ENCODE measurements at regions not wholly inside any gene's neighbourhood (a gene's known extent, or its start where the extent isn't known, plus 50 kb on each side); places are given as distances from the start of the nearest gene placed in this dataset.
A peak's percentile ranks its signal among the peaks of the same experiment; 100 is the strongest.
"Not testable (repeated sequence)": the region's sequence is repeated elsewhere in the genome, so short reads cannot be mapped to it uniquely, and the experiment has no call there.

DNA sequence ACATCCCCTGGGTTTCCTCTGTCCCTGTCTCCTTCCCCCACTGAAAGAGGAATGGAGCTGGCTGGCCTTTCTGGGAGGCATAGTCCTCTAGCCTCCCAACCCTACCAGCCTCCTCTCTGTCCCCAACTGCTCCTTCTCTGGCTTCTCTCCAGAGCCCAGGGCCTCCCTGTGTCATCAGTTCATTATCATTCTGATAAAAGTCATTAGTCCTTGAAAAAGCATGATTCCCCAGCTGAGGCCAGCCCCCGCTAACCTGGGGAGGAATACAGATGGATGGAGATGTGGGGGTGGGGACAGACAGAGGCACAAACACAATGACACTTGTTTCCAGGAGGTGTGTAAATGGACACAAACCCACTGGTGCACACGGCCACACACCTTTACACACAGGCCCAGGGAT is 73.6 kb upstream of the HSPA9 start:
- DNase-seq (ENCODE audit: low read depth, low spot score), result no peak

DNA sequence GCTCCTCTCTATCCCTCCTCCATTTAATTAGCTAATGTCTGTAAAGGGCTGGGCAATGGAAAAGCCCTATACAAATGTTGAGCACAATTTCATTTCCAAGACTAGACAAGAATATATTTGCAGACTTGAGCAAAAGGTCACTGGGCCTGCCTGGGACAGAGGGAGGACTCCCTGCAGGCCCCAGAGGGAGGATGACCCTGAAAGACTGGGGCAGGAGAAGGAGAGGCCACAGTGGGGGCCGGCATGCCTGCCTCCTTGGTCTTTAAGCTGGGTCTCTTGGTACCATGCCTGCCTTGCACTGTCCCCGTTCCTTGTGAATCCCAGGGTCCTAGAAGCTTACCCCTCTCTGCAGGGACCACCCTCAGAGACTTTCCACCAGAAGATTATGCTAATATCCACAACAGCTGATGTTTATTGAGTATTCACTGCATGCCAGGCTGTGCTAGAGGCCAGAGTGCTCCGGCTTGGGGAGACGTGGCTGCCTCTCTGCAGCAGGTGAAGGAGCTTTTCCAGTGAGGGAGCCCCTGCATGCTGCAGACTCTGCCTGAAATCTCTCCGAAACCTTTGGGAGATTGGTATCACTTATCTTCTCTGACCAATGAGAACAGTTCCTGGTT is 72.7 kb upstream of the HSPA9 start:
- no peak for DNase-seq (ENCODE audit: low read depth, low spot score)

DNA sequence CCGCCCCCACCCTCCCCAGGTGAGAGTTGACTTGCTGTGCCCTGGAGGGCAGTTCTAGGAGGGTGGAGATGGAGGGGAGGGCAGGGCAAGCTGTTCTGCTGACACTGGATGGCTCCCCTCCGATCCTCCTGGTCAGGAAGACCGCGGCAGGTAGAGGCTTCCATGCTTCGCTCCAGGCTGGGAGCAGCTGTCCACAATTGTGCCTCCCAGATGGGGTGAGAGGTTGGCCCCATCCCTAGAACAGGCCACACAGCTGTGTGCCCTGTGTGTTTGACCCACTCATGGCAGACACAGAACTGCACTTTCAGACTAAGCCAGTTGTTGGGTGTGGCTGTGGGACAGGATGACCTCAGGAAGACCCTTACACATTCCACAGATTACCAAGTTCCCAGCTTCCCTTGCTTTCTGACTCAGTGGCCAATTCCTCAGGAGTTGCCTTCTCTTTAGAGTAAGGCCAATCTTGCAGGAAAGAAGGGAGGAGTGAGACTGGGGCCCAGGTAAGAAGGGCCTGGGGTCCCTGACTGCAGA is 72.1 kb upstream of the HSPA9 start:
- peak; percentile 10 for DNase-seq (ENCODE audit: low read depth, low spot score)

DNA sequence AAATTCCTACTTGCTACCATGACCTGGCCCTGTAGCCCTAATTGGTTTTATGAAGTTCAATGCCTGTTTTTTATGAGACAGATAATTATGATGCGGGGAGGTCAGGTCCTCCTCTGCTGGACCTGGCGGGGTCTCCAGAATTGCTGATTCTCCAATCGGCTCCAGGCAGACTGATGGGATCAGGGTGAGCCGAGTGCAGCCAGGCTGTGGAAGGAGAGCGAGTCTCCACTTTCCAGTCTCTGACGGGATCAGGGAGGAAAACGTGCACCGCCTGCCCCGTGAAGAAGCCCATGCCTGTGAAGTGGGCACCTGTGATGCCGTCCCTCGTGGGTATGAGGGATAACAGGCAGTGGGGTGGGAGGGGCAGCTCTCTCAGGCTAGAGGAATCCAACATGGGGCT is 71.5 kb upstream of the HSPA9 start:
- DNase-seq (ENCODE audit: low read depth, low spot score), result no peak

DNA sequence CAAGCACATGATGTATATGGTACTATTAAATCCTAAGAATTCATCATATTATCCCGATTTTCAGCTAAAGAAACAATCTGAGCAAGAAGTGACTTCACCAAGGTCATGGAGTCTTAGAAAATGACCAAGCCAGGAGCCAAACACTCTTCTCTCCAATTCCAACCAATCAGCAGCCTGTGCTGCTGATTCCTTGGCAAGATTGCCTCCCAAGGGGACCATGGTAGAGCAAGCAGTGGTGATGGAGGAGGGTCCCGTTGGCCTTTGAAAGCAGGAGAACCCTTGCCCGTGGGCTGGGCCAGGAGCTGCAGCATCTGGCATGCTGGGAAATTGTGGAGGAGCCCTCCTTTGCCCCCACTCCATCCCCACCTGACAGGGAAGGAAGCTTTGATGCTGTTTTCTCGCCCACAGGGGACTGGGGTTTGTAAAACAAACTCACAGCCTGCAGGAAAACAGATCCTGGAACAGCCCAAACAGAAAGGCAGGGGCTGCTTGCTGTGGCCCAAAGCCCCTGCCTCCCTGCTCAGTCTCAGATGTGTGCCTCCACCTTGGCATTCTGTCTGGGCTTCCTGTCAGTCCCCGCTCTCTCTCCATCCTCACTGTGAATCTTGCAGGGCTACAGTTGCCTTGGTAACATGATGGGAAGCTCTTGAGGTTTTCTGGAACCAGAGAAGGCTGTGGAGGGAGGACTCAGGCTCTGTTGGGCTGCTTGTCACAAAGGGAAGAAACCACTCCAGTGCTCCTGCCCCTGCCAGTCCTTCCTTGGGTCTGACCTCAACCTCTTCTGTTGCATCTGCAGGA is 70.8 kb upstream of the HSPA9 start:
- no peak for DNase-seq (ENCODE audit: low read depth, low spot score)

DNA sequence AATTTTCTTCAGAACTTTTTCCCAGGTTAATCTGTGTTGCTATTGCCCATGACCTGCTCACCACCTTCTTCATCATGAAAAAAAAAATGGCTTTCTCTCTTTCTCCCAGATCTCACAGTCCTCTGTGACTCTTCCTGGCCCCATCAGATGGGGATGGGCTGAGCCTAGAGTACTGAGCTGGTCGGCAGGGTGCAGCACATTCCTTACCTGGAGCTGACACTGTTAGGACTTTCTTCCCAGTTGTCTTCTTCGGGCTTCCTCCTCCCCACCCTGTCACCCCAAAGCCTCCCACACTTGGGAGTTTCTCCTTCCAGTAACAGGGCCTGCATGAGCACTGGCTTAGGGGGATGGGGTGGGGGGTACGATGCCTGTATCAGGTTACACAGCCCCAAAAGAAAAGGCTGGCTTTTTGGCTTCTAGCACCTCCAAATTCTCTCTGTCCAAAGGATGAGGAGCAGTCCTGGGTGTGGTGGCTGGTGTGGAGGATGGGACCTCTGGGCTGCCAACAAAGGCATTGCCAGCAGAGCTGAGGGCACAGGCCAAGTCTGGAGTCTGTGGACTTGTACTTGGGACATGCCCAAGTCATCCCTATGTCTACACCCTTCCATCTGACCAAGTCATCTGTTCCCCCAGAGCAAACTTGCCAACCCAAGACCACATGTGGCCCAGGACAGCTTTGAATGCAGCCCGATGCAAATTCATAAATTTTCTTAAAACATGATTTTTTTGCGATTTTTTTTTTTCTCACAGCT is 68.0 kb upstream of the HSPA9 start:
- DNase-seq (ENCODE audit: low read depth, low spot score), result no peak

DNA sequence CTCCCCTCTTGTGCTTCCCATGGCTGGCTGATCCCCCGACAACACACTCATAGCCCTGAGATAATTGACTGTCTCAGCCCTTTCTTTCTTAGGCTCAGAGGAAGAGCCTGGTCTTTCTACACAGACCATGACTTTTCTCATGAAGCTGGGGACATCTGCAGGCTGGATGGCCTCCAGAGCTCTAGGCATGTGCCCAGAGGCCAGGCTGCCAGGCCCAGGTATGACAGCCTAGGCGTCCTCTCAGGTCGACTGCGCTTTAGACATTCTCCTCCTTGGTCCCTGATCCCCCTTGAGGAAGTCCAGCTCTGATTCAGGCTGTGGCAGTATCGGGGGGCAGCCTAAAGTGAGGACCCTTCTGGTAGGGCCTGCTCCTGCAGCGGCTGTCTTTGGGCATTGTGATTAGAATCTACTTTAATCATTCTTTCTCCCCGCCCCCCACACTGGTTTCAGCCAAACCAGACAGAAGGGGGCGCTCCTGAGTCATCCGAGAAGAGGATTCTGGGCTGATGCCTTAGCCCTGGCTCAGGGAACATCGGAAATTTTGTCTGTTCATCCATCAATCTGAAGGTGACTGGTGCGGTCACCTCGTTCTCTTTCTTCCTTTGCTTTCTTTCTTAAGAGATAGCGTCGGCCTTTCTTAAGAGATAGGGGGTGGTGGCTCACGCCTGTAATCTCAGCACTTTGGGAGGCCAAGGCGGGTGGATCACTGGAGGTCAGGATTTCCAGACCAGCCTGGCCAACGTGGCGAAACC is 66.5 kb upstream of the HSPA9 start:
- DNase-seq (ENCODE audit: low read depth, low spot score), result peak; percentile 24

DNA sequence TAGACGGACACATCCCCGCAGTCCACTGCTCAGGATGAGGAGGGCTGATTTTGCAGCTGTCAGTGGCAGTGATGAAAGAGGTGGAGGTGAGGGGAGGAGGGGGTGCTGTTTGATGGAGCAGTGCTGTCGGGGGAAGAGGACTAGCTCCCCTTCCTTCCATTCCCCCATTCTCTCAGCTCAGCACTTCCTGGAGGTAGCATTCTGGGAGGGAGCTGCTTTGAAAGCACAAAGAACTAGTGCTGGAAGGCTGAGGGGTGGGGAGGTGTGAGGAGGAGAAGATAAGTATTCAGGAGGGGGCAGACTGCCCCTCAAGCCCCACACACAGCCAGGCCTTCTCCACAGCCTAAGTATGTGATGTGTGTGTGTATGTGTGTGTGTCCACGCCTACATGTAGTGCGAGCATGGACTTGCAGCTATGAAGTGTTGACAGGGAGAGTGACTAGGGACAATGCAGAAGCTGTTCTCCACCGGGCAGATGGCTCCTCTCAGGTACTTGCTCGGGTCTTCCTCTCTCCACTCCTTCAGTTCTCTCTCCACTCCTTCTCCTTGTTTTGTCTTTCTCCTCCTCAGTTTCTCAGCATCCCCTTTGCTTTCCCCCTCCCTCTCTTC is 65.5 kb upstream of the HSPA9 start:
- no peak for DNase-seq (ENCODE audit: low read depth, low spot score)

DNA sequence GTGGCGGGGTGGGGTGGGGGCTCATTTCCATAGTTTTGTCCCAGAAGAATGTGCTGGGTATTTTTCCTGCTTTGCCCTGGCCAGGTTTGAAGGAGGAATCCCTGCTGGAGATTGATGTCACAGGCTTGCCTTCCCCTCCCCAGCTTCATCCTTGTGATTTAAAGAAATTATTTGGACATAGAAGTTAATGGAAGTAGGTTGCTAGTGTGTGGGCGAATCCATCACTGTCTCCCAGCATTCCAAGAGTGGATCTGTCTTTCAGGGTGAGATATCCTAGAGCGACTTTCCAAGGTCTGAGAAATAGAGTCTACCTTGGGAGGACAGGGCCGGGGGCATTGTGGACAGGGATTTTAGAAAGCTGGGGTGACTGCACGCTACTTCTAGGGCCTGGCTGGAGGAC is 64.9 kb upstream of the HSPA9 start:
- no peak for DNase-seq (ENCODE audit: low read depth, low spot score)

DNA sequence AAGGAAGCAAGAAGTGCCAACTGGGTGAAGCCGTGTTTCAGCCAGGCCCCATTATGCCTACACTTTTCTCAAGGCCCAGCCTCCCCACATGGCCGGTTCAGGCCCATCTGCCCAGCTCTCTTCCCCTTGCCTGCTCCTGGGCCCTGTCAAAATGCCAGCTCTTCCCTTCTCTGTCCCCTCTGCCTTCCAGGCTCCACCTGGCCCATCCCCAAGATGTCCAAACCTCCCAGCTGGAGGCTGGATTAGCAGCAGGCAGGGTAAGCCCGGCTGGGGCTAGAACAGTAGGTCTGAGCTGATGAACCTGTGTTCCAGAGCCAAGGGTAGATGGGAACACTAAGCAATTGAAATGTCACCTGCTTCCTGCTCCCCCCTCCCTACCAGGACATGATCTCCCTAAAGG is 64.1 kb upstream of the HSPA9 start:
- DNase-seq (ENCODE audit: low read depth, low spot score), result no peak

DNA sequence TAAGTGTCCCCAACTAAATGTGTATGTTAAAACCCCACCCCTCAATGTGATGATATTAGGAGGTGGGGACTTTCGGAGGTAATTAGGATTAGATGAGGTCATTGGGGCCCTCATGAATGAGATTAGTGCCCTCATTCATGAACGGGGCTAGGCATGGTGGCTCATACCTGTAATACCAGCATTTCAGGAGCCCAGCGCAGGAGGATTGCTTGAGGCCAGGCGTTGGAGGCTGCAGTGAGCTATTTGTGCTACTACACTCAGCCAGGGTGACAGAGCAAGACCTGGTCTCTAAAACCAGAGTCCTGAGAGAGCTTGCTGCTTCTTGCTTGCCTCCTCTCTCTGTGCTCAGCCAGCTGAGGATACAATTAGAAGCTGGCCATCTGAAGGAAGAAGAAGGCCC is 62.1 kb upstream of the HSPA9 start:
- no peak for DNase-seq (ENCODE audit: low read depth, low spot score)

DNA sequence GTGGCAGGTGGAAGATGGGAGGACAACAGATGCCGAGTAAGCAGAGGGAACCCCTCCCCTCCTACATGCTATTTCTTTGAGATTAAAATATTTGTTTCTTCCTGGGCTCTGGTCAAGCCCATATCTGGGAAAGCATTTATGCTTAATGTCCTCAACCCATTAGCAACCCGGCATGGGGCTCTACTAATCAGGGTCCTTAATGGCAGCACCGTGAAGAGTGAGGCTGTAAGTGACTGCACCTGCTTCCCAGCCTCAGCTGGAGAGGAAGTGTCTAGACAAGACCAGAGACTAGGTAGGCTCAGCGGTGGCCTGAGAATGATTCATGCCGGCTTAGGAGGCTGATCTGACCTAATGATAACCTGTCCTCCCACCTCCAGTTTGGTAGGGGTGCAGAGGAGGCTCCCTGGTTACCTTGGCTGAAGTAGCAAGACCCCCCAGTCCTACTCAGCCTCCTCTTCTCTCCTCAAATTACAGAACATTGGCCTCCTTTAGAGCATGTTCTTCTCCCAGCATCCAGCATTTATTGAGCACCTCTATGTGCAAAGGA is 61.3 kb upstream of the HSPA9 start:
- no peak for DNase-seq (ENCODE audit: low read depth, low spot score)

DNA sequence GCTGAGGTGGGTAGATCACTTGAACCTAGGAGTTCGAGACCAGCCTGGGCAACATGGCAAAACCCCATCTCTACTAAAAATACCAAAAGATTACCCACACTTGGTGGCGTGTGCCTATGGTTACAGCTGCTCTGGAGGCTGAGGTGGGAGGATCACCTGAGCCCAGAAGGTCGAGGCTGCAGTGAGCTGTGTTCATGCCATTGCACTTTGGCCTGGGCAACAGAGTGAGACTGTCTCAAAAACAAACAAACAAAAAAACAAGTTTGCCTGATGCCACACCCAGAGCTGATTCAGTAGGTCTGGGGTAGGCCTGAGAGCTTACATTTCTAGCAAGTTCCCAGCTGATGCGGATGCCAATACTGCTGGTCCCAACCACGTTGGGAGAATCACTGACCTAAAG is 60.5 kb upstream of the HSPA9 start:
- DNase-seq (ENCODE audit: low read depth, low spot score), result no peak

DNA sequence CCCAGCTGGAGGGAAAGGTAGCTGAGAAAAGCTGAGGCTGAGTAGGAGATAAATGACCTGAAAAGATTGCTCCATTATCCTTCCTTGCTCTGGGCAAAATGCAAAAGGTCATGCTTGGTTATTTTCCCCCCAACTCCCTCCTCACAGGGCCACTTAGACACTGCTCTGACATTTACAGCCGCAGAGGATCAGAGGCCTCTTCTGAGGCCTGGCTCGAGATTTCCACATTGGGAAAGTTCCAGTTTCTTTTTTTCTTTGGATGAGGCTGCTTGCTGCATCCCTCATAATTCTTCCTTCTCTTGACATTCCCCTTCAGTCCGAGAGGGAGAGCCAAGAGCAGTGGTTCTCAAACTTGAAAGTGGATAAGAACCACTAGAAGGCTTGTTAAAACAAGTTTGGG is 60.1 kb upstream of the HSPA9 start:
- no peak for DNase-seq (ENCODE audit: low read depth, low spot score)

DNA sequence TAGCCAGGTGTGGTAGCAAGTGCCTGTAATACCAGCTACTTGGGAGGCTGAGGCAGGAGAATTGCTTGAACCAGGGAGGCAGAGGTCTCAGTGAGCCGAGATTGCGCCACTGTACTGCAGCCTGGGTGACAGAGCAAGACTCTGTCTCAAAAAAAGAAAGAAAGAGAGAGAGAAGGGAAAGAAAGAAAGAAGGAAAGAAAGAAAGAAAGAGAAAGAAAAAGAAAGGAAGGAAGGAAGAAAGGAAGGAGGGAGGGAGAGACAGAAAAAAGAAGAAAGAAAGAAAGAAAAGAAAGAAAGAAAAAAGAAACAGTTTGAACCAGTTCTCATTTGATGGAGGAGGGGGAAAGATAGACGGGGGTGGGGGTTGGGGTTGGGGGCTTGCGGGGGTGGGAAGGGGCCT is 59.6 kb upstream of the HSPA9 start:
- not testable (repeated sequence) for DNase-seq (ENCODE audit: low read depth, low spot score)

DNA sequence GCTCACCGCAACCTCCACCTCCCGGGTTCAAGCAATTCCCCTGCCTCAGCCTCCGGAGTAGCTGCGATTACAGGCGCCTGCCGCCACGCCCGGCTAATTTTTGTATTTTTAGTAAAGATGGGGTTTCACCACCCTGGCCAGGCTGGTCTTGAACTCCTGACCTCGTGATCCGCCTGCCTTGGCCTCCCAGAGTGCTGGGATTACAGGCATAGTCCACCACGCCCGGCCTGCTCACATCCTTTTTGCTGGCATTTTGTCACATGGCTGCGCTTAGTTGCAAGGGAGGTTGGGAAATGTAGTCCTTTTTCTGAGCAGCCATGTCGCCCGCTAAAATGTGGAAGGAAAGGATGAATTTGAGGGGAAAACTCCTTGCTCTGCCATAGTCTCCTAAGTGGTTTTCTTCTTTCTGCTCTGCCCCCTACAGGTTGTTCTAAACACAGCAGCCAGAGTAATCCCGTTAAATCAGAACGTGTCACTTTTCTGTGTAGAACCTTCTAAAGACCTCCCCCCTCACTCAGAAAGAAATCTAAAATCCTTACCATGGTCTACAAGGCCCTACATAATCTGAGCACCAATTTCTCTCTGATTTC is 57.8 kb upstream of the HSPA9 start:
- DNase-seq (ENCODE audit: low read depth, low spot score), result peak; percentile 71

DNA sequence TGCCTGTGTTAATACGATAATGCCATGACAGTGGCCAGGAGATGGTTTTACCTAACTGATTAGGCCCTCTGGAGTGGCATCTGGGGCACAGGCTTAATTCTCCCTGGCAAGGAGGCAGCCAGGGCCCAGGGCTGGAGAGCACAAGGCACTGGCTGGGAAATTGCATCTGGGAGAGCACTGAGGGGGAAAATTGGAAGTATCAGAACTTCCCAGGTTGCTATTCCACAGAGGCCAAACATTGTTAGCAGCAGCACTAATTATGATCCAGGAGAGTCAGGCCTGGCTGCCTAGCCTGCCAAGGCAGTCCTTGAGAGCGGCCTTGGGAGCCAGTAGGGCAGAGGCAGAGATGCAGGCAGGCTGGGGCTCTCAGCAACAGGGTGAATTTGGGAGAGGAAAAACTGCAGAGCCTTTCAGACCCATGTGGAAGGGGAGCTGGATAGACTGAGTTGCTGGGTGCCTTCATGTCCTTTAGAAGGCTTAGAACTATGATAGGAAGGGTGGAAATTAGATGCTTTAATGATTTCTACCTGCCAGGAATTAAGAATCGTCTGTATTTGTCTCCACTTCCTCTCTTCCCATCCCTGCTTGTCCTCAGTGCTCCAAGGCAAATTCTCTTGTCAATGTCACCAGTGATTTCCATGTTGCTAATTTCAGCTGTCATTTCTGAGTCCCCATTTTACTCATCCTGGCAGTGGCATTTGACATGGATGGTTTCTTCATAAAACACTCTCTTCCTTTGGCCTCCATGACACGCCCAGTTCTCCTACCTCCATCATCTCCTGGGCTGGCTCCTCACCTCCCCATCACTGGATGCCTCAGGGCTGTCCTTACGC is 56.1 kb upstream of the HSPA9 start:
- DNase-seq (ENCODE audit: low read depth, low spot score), result no peak

DNA sequence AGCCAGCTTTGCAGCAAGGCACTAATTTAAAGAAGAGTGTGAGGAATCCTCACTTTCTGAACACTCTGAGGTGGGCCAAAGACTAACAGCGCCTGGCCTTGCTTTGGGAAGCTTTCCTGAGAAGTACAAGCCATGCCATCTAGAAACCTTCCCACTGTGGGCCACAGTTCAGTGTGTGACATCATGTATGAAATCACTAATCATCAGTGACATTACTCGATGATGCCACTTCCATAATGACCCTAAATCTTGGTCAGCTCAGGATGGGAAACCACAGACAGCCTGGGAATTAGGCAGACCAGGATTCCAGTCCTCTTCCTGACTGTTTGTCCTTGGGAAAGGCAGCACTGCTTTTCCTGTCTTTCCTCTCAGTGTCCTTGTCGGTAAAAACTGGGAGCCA is 54.2 kb upstream of the HSPA9 start:
- DNase-seq (ENCODE audit: low read depth, low spot score), result no peak

DNA sequence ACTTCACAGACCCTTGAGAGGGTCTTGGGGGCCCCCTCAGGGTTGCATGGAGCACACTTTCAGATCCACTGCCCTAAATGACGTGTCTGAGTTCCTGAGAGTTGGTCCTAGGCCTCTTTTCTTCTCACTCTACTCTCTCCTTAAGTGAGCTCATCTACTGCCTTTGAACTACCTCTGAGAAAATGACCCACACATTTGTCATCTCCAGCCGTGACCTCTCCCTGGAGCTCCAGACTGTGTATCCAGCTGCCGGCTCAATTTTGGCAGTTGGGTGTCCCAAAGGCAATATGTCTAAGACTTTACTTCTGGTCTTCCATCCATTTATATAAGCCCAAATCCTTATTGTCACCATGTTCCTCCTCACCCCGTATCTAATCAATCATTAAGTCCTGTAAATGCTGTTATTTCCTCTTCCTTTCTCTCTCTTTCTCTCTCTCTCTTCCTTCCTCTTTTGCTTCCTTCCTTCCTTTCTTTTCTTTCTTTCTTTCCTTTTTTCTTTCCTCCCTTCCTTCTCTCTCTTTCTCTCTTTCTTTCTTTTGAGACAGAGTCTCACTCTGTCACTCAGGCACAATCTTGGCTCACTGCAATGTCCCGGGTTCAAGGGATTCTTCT is 51.2 kb upstream of the HSPA9 start:
- DNase-seq (ENCODE audit: low read depth, low spot score), result no peak

Measured in pulmonary artery endothelial cell (primary cell).